NCI-H1436 (cell line): ENCODE measurements at regions not wholly inside any gene's neighbourhood (a gene's known extent, or its start where the extent isn't known, plus 50 kb on each side); places are given as distances from the start of the nearest gene placed in this dataset.
"Not testable (repeated sequence)": the region's sequence is repeated elsewhere in the genome, so short reads cannot be mapped to it uniquely, and the experiment has no call there.

Experiments used
- DNase-seq: peaks from one replicate; lab custom pipeline; 2025; lab: John Stamatoyannopoulos, UW

DNA sequence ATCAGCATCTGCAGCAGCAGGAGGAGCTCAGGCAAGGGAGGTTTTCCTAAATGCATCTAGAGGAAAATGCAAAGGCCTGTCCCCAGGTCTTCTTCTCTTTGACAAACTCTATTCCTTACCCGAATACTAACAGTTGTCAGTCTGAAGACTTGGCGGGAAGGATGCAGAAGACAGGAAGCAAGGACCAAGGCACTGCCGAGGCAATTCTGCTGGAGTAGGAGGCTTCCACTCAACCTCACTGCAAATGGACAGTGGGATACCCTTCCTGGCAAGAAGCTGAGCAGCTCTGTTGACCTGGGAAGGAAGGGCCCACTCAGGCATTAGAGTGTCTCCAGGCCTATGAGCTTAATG, 373.0 kb downstream of the CCSER2 start:
- DNase-seq = no peak

DNA sequence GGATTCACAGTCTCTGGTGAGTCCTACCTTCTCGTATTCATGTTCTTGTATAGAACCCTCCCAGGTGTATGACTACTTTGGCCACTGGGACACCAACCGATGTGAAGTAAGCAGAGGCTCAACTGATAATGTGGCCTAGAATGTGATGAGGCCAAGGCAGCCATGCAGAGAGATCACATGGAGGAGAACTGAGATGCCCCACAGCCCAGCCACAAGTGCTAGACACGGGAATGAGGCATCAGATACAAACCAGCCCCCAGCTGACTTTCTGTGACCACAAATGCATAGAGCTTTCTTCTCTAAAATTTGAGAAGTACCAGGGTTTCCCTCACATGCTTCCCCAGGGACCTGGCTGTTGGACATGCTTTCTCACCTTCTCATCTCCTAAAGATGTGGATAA, 375.7 kb downstream of the CCSER2 start:
- no peak for DNase-seq

DNA sequence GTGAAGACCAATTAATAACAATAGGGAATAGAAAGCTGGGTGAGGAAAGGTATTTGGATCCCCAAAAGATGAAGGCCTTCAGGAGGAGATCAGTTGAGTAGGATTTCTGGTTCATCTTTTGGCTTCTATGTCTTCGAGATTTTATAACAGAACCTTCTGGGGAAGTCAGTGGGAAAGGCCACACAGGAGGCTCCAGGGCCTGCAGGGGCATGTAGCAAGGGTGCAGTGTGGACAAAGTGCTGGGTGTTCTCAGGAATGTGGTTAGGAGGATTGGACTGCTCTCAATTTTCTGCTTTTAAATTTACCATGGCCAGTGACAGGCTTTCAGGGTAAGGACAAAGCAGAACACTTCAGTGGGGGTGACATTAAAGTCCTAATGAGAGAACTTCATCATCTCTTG, 378.0 kb downstream of the CCSER2 start:
- no peak for DNase-seq

DNA sequence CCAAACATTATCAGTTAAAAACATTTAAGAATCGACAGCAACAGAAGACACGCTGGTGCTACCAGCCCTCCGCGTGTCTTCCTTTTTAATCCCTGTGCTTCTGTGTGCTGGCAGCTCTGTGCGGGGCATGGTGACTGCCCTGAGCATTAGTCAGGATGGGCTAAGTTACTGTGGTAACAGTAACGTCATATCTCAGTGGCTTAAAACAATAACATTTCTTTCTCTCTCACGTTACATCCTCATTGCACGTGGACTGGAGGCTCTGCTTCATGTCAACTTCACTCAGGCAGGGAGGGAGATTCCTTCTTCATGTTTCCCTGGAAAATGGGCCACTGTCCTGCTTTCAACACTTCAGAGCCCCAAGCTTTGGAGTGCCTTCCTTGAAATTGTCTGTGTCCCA, 378.5 kb downstream of the CCSER2 start:
- no peak for DNase-seq

DNA sequence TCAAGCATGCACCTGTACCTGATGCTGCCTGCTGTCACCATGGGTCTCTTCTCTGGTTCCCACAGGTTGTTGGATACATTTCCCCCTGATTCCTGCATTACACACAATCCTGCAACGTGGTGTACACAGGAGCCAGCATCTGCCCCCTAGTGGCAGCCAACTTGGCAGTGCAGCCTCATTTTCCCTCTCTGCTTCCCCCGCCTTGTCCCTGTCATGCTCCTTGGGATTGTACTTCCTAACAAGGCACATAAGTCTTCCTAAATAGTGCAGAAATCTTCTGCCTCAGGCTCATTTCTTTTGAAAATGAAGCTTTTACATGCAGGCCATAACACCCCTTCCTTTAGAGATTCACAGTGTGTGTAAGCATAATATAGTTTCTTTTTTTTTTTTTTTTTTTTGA, 387.5 kb downstream of the CCSER2 start:
- peak; percentile 24 for DNase-seq

DNA sequence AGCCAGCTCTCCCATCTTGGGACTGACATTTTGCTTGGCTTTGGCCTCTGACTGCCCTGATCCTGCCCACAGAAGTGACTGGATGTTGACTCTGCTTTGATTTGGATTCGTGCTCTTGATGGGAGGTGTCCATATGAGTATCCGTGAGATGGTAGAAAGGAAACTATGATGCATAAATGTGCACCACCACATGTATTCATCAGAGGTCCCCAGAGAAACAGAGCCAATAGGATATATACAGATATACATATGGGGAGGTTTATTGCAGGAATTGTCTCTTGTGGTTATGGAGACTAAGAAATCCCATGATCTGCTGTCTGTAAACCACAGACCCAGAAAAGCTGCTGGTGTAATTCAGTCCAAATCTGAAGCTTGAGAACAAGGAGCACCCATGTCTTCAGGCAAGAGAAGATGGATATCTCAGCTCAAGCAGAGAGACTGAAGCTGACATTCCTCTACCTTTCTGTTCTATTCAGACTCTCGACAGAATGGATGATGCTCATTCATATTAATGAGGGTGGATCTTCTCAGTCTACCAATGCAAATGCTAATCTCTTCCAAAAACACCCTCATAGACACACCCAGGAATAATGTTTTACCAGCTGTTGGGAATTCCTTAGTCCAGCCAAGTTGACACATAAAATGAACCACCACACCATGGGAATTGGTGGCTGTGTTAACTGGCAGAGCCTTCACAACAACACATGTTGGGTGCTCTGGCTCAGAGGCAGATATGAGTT, 390.7 kb downstream of the CCSER2 start:
- DNase-seq = no peak

DNA sequence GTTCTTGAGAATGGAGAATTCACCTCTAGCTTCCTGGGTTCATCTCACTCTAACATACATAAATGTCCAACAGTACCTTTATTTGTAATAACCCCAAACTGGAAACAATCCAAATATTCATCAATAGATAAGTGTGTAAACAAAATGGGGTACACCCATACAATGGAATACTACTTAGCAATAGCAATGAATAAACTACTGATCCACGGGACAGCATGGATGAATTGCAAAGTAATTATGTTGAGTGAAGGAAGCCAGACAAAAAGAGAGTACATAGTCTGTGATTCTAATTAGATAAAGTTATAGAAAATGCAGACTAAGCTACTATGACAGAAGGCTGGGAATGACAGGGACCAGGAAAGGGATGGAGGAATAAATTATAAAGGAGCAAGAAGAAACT, 391.3 kb downstream of the CCSER2 start:
- no peak for DNase-seq

DNA sequence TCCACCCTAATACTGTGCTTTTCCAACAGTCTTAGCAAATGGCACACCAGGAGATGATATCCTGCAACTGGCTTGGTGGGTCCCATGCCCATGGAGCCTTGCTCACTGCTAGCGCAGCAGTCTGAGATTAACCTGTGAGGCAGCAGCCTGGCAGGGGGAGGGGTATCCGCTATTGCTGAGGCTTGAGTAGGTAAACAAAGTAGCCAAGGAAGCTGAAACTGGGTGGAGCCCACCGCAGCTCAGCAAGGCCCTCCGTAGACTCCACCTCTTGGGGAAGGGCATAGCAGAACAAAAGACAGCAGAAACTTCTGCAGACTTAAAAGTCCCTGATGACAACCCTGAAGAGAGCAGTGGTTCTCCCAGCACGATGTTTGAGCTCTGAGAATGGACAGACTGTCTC, 399.0 kb downstream of the CCSER2 start:
- DNase-seq = no peak

DNA sequence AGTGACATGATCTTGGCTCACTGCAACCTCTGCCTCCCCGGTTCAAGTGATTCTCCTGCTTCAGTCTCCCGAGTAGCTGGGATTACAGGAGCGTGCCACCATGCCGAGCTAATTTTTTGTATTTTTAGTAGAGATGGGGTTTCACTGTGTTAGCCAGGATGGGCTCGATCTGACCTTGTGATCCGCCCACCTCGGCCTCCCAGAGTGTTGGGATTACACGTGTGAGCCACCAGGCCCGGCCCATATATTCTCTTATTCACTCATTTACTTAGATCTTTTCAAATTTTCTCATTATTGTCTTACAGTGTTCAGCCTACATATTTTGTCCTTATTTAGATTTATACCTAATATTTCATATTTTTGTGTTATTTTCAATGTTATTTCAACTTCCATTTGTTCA, 410.7 kb downstream of the CCSER2 start:
- not testable (repeated sequence) for DNase-seq

DNA sequence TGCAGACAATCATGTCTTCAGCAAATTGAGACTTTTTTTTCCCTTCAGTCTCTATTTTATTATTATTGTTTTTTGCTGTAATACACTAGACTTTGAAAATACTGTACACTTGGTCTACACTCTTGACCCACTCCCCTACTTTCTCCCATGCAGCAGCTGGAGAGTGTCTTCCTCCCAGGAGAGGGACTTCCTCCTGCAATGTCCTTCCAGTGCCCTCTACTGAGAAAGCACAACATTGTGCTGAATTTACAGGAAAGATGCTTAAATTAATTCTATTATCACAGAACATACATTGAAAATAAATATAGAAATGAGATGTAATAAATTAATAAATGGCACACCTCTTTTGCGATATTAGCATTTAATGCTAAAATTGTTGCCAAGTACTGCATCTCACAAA, 411.3 kb downstream of the CCSER2 start:
- DNase-seq = no peak

DNA sequence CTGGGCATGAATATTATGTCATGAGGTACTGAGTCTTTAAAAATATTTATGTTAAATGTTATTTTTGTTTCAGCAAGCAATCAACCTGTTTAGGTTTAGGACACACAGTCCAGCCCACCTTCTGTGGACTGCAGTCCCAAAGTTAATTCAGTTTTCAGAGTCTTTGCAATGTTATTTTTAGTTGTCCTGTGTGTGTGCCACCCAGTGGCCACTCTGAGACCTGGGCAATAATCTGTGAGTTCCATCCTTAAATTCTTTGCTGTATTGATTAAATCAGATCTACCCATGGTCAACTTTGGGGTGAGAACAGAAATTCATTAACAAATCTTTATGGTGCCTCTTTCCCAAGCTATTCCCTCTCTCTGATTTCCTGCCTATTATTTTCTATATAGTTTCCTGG, 415.1 kb downstream of the CCSER2 start:
- DNase-seq = no peak

DNA sequence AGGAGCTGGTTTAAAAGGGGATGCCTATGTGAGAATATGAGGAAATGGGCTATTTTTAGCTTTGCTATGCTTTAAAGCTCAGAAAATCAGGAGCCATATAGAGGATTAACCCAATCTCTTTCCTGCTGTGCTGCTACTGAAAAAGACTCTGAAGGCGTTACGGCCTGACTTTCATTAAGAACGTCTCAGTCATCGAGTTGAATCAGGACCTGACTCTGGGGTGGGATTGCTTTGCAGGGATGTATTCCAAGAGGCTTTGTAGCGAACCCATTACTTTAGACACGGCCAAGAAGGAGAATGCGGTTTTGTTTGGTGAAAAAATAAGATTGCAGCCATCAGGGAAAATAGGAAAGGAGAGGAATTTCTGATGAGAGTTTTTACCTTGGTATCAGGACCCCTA, 426.9 kb downstream of the CCSER2 start:
- no peak for DNase-seq

DNA sequence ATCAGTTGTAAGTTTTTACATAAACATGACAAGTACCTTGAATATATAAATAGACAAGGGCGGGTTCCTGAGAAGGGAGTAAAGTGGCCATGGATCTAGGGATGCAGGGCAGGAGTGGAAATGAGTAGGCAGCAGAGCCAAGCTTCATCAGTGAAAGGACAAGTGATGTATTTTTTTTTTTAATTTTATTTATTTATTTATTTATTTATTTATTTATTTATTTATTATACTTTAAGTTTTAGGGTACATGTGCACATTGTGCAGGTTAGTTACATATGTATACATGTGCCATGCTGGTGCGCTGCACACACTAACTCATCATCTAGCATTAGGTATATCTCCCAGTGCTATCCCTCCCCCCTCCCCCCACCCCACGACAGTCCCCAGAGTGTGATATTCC, 428.3 kb downstream of the CCSER2 start:
- not testable (repeated sequence) for DNase-seq

DNA sequence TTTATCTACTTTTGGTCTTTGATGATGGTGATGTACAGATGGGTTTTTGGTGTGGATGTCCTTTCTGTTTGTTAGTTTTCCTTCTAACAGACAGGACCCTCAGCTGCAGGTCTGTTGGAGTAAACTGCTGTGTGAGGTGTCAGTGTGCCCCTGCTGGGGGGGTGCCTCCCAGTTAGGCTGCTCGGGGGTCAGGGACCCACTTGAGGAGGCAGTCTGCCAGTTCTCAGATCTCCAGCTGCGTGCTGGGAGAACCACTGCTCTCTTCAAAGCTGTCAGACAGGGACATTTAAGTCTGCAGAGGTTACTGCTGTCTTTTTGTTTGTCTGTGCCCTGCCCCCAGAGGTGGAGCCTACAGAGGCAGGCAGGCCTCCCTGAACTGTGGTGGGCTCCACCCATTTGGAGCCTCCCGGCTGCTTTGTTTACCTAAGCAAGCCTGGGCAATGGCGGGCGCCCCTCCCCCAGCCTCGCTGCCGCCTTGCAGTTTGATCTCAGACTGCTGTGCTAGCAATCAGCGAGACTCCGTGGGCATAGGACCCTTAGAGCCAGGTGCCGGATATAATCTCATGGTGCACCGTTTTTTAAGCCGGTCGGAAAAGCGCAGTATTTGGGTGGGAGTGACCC, 433.7 kb downstream of the CCSER2 start:
- DNase-seq = peak; percentile 72

DNA sequence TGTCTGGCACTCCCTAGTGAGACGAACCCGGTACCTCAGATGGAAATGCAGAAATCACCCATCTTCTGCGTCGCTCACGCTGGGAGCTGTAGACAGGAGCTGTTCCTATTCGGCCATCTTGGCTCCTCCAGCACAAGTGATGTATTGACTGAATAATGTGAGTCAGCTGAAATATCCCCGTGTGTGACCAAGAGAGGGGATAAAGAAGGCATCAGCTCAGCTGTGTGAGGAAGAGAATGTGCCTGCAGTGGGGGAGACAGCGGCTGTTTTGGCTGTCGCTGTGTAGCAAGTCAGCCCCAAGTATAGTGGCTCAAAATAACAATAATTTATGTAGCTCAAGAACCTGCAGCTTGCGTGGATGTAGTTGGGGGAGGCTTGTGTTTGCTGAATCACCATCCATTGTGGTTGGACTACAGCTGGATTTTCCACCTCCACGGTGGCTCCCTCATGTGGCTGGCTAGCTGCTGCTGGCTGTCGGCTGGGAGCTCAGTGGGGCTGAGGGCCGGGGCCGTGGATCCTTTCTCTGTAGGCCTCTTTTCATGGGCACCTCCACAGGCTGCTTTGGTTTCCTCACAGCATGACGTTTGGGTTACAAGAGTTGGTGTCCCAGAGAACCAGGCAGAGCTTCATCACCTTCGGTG, 434.5 kb downstream of the CCSER2 start:
- peak; percentile 5 for DNase-seq

DNA sequence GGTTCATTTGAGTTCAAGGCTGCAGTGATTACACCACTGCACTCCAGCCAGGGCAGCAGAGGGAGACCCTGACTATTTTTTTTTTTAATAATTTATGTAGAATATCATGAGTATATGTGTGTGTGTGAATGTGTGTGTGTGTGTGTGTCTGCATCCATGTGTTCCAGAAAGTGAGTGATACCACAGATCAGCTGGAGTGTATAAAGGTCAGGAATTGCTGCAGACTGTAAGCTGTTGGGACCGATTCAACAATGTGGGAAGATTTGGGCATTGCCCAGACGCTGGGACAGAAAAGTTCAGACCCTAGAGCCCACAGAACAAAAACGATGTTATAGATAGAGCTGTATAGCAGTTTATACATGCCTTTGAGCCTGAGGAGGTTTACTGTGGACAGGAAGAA, 435.6 kb downstream of the CCSER2 start:
- no peak for DNase-seq

DNA sequence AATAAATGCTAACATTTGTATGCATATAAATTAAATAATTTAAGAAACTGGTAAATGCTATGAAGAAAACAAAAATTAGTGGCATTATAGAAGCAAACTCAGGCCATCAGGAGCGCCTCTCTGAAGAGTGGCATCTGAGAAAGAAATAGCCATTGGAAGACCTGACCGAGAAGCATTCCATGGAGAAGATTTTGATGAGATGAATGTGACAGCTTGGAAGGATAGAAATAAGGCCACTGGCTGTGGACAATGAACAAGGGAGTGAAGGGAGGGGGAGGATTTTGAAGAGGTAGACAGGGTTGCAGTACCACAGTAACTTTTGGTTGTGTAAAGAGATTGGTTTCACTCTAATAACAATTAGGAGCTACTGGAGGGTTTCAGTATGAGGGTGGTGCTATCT, 436.7 kb downstream of the CCSER2 start:
- no peak for DNase-seq

DNA sequence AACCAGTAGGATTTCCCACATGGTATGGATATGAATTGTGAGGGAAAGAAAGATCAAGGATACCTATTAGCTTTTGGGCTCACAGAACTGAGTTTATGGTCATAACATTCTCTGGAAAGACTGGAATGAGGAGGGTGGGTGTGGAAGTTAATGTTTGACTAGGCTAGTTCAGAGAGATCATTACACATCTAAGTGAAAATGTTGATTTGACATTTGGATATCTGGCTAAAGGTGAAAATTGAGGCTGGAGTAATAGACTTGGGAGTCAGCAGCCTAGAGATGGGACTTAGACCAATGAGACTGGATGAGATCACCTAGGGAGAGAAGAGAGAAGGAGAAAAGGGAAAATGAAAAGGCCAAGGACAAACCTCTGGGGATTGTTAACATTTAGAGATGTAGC, 437.3 kb downstream of the CCSER2 start:
- DNase-seq = no peak

DNA sequence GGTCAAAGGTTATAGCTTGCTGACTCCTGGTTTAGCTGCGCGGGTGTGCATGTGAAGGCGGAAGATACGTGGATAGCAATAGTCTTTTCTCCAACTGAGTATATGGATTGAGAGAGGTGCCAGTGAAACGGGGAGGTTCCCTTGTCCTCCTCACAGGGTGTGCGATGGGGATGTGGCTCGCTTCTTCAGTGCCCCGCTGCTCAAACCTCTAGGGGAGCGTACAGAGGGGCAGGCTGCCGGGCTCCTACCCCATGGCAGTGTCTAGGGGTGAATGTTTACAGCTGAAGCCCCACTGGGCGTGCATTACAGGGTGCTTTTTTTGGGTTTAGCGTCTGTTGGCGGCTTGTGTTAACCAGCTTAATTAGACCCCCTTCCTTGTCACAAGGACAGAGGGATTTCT, 438.5 kb downstream of the CCSER2 start:
- no peak for DNase-seq

DNA sequence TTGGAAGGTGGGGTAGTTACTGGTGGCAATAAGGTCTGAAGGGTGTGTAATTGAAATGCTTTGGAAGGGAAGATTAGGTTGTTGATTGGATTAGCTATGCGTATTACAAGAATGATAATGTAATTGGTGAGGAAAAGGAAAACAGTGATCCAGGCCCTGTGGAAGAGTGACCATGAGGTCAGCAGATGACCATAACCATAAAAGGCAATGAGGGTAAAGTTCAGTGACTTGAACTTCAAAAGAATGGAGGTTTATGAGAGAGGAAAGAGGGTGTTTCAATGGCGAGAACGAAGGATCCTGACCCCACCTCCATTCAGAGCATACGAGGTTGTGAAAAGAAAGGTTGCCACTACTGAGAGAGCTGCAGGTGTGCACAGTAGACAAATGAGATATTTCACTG, 439.7 kb downstream of the CCSER2 start:
- DNase-seq = no peak

DNA sequence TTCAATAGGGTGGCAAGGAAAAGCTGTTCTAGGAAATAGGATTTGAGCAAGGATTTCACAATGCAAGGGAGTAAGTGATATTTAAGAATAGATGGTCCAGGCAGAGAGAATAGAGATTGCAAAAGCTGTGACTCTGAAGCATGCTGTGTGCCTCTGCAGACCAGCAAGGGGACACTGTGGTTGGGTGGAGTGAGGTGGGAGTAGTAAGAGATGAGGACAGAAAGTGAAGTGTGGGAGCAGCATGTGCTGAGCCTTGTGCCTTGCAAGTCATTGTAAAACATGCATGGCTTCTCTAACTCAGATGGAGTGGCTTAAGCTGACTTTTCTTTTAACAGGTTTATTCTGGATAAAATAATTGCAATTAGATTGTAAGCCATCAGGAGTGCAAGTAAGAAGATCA, 442.4 kb downstream of the CCSER2 start:
- no peak for DNase-seq

DNA sequence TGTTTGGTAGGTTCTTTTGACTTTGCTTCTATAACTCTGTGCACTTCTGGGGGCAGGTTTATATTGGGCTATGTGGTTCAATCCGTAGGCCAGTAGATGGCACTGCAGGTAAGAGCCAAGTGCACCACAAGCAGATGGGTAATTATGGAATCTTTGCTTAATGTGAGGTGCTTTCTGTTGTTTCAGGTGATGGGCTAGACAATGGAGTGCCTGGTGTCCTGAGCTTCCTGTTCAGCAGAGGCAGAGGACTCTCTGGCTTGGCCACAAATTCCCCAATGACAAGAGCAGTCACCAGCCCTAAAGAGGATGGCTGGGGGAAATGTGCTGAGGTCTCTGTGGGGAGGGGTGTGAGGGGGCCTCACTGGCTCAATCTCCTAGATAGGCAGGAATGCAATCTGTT, 455.0 kb downstream of the CCSER2 start:
- peak; percentile 61 for DNase-seq

DNA sequence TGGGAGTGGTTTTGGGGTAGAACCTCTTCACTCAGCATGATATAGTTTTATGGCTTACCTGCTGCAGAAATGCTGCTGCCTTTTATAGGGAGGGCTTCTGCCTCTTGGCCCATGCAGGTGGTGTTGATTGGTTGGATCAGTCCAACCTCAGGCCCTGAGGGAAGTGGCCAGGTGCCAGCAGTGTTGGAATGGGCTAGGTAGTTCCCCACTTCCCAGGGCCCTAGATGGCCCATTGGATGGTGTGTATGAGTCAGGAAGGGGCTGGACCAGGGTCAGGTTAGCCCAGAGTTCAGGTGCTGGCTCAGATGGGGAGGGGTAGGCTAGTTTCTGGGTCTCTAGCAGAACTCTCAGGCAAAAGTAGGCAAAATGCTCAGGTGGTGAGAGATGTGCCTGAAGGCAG, 455.5 kb downstream of the CCSER2 start:
- DNase-seq = no peak

DNA sequence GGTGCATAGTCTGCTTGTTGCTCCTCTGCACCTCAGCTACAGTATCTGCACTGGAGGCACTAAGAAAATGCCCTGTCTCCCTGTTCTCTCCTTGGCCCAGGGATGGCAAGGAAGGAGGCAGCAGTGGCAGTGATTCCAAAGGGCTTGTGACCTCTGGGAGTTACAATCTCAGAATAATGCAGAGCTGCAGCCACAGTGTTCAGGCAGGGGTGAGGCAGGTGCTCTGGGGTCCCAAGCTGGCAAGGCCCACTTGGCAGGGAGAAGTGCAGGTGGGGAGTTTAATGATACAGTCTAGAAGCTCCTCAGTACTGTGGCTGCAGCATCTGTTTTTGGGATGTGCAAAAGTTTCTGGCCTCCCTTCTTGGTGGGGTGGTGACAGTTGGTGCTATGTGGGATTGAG, 456.4 kb downstream of the CCSER2 start:
- no peak for DNase-seq
